ENCODE measurements at regions not wholly inside any gene's neighbourhood (a gene's known extent, or its start where the extent isn't known, plus 50 kb on each side); places are given as distances from the start of the nearest gene placed in this dataset.

- TF ChIP-seq CTCF (IDR thresholded peaks at IDR 0.05; ENCODE audit: low read depth, low read length), result no peak
- no peak for DNase-seq (ENCODE audit: low read depth, low spot score)
- no peak overlapping the region for H3K4me3 ChIP-seq (ENCODE audit: low read depth, low read length)
- in situ Hi-C loops (cut with HindIII; ENCODE audit: low sequenced_read_pairs), result no loop called here
Observed at GRCh38 chr5:89269721-89270120, 386.7 kb upstream of the MEF2C start.

- H3K4me3 ChIP-seq (ENCODE audit: low read depth, low read length), result no peak overlapping the region
- DNase-seq (ENCODE audit: low read depth, low spot score), result no peak
- no peak for TF ChIP-seq CTCF (IDR thresholded peaks at IDR 0.05; ENCODE audit: low read depth, low read length)
- in situ Hi-C loops (cut with HindIII; ENCODE audit: low sequenced_read_pairs), result no loop called here
Observed at GRCh38 chr5:89268460-89268859, 385.5 kb upstream of the MEF2C start.

GRCh38 chr5:89267788-89268187 lies 384.8 kb upstream of the MEF2C start:
- in situ Hi-C loops (cut with HindIII; ENCODE audit: low sequenced_read_pairs), result no loop called here

GRCh38 chr5:89265511-89266179 lies 382.7 kb upstream of the MEF2C start:
- in situ Hi-C loops (cut with HindIII; ENCODE audit: low sequenced_read_pairs), result no loop called here

More at GRCh38 chr5:89267788-89268187, 384.8 kb upstream of the MEF2C start:
- TF ChIP-seq CTCF (IDR thresholded peaks at IDR 0.05; ENCODE audit: low read depth, low read length), result no peak
- no peak overlapping the region for H3K4me3 ChIP-seq (ENCODE audit: low read depth, low read length)
- no peak for DNase-seq (ENCODE audit: low read depth, low spot score)

GRCh38 chr5:89263846-89264245 lies 380.9 kb upstream of the MEF2C start:
- TF ChIP-seq CTCF (IDR thresholded peaks at IDR 0.05; ENCODE audit: low read depth, low read length), result no peak
- no peak for DNase-seq (ENCODE audit: low read depth, low spot score)
- in situ Hi-C loops (cut with HindIII; ENCODE audit: low sequenced_read_pairs), result no loop called here
- no peak overlapping the region for H3K4me3 ChIP-seq (ENCODE audit: low read depth, low read length)

More at GRCh38 chr5:89265511-89266179, 382.7 kb upstream of the MEF2C start:
- H3K4me3 ChIP-seq (ENCODE audit: low read depth, low read length), result no peak overlapping the region
- TF ChIP-seq CTCF (IDR thresholded peaks at IDR 0.05; ENCODE audit: low read depth, low read length), result no peak
- DNase-seq (ENCODE audit: low read depth, low spot score), result peak; percentile 89

- DNase-seq (ENCODE audit: low read depth, low spot score), result no peak
- in situ Hi-C loops (cut with HindIII; ENCODE audit: low sequenced_read_pairs), result no loop called here
- H3K4me3 ChIP-seq (ENCODE audit: low read depth, low read length), result no peak overlapping the region
- no peak for TF ChIP-seq CTCF (IDR thresholded peaks at IDR 0.05; ENCODE audit: low read depth, low read length)
Observed at GRCh38 chr5:89262030-89262429, 379.0 kb upstream of the MEF2C start.
